T-helper 2 cell treated with Interferon-gamma antibody and Interleukin-4, amounts not matched to agents 100 ng/mL and 5 ng/mL, for 36 hours (primary cell): ENCODE measurements at regions not wholly inside any gene's neighbourhood (a gene's known extent, or its start where the extent isn't known, plus 50 kb on each side); places are given as distances from the start of the nearest gene placed in this dataset.
"Not testable (repeated sequence)": the region's sequence is repeated elsewhere in the genome, so short reads cannot be mapped to it uniquely, and the experiment has no call there.

Experiments used
- intact Hi-C: fragments of 100-400 bp; cut with micrococcal nuclease; formaldehyde crosslinking; loops from one replicate; pipeline ENCODE4 v1.15.1; 2023

GRCh38 chr20:20797521-20798310 lies 85.3 kb upstream of the RALGAPA2 start:
- intact Hi-C loops, result no loop called here

DNA sequence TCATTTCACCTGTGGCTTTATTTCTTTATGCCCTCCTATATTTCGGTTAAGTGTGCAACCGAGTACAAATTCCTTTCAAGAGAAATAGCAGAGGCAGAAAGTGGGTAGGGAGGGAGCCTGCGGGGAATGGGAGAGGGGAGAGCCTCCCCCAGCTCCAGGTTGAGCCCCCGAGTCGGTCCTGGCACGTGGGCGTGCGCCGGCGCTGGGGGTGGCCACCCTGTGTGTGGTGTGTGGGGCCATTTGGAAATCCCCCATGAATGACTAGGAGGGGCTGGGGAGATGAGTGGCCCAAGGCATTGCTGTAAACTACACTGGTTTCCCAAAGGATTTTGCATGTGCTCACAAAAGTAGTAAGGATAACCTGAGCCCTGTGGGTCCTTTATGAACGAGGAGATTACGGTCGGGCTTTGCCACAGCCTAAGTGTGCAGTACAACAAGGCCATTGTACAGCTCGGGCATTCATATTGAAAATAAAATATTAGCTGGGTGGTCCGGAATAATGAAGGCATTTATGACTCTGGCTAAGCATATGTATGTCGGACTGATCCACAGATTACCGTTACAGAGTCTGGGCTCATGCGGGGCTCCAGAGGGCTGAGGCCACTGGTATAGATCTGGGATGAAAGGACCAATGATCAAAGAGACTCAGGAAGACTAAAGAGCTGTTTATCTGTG lies 84.5 kb upstream of the RALGAPA2 start:
- intact Hi-C loops, result no loop called here

DNA sequence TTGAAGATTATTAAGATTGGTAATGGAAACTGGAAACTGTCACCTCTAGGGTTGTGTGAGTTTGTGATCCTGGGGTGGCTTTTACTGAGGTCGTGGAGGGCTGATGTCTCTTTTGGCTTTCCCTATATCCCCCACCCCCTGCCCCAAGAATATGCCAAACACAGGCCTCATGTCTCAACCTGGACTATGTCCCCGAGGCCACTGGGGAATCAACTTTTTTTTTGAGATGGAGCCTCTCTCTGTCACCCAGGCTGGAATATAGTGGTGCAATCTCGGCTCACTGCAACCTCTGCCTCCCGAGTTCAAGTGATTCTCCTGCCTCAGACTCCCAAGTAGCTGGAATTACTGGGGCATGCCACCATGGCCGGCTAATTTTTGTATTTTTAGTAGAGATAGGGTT lies 83.3 kb upstream of the RALGAPA2 start:
- intact Hi-C loops, result no loop called here

DNA sequence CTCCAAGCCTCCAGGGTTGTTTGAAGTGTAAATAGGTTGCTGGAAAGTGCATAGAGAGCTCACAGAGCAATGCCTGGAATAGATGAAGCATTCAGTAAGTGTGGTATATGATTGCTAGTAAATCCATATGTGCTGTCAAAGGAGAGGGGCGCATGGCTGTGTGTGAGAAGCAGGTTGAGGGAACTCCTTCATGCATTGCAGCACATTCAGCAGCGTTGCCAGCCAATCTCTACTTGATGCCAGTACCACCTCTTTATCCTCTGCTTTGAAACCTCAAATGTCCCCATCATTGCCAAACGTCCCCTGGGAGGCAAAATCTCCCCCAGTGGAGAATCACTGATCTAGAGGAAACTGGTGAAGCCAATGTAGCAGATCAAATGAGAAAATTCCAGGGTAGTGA lies 82.7 kb upstream of the RALGAPA2 start:
- intact Hi-C loops, result no loop called here

DNA sequence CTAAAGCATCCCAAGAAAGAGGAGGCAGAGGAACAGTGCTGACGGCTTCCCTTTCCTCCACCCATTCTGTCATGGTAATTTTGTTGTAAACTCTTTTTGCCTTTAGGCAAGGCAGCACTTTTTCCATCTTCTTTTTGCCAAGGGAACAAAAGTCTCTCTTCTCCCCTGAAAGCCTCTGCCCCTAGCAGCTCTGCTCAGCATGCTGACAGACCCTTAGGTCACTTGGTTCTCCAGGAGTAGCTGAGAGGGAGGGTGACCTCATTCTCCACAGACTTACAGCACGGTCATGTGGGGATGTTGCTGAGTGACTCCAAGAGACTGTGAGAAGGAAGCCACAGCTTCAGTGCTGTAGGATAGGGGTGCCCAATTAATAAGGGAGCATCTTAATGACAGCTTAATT lies 81.1 kb upstream of the RALGAPA2 start:
- intact Hi-C loops, result no loop called here

- intact Hi-C loops, result no loop called here
Observed at GRCh38 chr20:20791664-20792568, 79.5 kb upstream of the RALGAPA2 start.

DNA sequence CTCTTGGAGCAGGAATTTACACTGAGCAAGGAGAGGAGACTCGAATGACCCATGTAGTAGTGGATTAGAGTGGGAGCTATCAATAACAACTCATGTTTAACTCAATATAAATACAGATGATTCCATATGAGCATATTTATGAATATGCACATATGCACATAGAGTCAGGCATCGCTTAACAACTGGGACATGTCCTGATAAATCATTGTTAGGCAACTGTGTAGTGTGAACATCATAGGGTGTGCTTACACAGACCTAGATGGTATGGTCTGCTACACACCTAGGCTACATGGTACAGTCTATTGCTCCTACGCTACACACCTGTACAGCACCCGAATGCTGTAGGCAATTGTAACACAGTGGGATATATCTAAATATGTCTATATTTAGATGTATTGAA lies 75.9 kb upstream of the RALGAPA2 start:
- intact Hi-C loops, result no loop called here

DNA sequence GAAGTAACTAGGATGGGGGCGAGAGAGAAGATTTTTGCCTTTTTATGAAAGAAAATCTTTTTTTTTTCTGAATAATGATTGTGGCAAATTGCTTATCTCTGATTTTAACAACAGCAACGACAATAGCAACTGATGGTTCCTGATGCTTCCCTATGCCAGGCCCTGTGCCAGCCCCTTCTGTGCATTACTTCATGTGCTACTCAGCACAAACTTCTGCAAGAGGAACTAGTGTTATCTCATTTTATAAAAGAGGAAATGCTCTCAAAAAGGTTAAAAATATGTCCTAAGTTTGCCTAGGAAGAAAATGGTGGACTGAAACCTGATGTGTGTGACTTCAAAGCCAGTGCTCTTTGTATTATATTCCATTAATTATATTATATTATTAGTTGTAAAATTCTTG lies 74.0 kb upstream of the RALGAPA2 start:
- intact Hi-C loops, result no loop called here

DNA sequence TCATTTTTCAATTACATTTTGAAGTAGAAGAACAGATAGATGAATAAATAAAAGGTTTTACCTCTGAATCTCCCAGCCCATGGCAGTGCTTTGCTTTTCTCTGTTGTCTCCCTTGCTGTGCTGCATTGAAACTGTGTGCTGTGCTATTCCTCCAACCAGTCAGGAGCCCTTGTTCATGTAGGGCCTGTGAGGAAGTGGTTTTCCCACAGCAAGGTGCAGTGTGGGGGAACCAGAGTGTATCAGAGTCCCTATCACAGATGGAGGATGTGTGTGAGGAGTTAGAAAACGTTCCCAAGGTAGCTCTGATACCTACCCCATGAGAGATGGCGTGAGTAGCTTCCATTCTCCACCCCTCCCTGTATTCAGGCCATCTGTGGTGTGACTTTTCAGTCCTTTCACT lies 72.8 kb upstream of the RALGAPA2 start:
- intact Hi-C loops, result no loop called here

DNA sequence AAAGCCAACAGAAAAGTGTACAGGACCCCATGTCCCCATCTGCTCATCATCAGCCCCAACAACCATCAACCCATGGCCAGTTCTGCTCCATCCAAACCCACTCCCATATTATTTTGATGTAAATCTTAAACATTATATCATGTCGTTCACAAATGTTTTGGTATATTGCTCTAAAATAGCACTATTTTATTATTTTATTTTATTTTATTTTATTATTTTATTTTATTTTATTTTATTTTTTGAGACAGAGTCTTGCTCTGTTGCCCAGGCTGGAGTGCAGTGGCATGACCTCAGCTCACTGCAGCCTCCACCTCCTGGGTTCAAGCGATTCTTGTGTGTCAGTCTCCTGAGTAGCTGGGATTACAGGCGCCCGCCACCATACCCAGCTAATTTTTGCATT lies 72.0 kb upstream of the RALGAPA2 start:
- intact Hi-C loops, result not testable (repeated sequence)

DNA sequence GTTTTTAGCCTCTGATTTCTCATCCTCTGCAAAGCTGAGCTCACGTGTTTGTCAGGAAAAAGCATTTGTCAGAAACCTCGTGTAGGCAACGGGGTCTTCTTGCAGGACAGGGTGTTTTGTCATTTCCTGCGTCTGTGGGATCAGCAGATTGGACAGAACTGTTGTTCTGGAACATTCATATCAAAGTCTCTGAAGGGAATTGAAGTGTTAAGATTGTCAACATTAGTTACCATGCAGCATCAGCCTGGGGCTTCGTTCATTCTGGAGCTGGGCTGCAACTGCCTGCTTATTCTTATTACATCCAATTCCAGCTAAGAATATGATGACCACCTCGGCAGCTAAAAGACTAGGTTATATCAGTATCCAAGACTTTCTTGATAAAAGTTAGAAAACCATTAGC lies 71.0 kb upstream of the RALGAPA2 start:
- intact Hi-C loops, result no loop called here

- intact Hi-C loops, result no loop called here
Observed at GRCh38 chr20:20782755-20783154, 70.3 kb upstream of the RALGAPA2 start.

GRCh38 chr20:20782231-20782630 lies 69.8 kb upstream of the RALGAPA2 start:
- intact Hi-C loops, result no loop called here

DNA sequence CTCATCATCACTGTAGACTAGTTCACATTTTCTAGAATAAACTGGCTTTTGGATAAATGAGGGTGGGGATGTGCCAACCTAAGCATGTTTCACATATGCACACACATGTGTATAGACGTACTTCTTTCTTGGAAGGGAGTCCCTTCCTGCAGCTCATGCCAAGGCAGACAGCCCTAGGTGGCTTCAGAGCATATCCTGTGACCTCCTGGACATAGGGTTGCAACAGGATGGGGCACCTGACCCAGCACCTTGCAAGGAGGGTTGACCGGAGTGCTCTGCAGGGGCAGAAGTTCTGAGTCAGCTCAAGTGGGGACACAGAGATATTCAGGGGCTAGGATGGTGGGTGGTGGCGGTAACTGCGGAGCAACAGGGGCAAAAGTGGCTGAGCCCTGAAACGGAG lies 68.6 kb upstream of the RALGAPA2 start:
- intact Hi-C loops, result no loop called here

DNA sequence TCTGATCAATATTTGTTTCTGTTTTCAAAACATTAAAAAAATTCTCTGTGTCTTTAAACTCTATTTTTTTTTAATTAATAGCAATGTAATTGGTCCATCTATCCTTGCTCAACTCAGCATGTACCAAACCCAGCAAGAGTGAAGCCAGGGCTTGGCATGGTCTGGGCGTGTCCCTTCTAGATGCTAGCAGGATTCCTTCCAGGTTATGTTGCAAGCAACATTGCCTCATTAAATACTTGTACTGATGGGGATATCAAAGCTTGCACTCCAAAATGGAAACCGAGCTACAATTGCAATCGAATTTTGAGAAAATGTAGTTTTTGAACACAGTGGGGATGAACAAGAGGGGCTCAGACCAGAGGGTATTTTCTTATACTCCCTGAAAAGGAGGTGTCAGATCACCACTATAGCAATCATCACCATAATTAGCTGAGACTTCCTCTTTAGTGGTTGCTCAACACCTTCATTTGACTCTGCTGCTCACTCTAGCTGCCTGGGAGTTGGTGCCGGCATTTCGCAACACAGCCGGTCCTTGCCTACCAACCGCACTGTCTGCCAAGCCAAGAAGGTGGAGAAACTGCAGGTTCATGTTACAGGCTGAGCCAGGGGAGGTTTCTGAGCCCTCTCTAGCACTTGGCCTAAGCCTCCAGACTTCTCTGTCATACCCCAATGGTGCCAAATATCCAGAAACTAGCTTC lies 67.8 kb upstream of the RALGAPA2 start:
- intact Hi-C loops, result no loop called here

DNA sequence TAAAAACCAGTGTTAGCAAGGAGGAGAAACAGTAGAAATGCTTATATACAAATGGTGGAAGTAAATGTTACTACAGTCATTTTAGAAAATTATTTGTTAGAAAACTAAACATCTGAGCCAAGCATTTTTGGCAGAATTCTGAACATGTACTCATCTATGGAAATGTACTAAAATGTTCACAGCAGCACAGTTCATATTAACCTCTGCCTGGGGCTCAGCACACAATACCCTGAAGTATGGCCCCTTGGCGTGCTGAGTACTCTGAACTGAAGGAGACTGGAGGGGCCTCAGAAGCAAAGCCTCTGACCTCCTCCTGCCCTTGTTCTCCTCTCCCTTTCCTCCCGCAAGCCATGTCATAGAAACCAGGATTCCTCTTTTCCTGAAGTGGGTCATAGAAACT lies 66.2 kb upstream of the RALGAPA2 start:
- intact Hi-C loops, result no loop called here

DNA sequence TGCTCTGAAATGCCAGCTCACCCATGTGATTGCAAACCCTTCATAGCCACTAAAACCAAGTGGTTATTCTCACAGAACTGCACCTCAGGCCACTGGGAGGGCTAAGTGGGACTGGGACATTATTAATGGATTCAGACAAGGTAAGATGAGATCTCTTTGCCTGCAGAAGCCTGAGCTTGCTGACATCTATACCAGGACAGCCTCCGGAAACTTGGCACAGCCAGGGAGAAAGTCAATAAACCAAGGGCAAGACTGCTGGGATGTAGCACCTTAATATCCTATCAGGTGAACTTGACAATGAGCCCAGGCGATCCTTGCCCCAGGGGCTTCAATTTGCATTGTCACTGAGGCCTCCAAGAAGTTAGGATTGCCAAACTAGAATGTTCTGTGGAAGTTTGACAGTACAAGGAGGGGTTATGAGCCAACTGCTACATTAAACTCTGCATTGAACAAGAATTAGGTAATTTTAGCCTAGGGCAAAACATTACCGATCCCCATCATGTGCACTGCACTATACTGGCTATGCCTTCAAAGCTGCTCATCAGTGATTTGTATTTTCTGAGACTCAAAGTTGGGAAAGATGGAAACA lies 60.1 kb upstream of the RALGAPA2 start:
- intact Hi-C loops, result no loop called here

DNA sequence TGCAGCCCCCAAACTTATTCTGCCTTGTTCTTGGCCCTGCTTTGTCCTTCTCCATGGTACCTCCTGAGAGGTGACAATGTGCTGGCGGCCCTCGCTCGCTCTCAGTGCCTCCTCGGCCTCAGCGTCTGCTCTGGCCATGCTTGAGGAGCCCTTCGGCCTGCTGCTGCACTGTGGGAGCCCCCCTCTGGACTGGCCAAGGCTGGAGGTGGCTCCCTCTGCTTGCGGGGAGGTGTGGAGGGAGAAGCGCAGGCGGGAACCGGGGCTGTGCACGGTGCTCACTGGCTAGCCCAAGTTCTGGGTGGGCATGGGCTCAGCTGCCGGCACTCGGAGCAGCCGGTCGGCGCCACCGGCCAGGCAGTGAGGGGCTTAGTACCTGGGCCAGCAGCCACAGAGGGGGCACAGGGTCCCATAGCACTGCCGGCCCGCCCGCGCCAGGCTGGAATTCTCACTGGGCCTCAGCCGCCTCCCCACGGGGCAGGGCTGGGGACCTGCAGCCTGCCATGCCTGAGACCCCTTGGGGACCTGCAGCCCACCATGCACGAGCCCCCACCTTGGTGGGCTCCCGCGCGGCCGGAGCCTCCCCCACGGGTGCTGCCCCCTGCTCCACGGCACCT lies 55.9 kb upstream of the RALGAPA2 start:
- intact Hi-C loops, result no loop called here

- intact Hi-C loops, result no loop called here
Observed at GRCh38 chr20:20765696-20766365, 53.4 kb upstream of the RALGAPA2 start.

DNA sequence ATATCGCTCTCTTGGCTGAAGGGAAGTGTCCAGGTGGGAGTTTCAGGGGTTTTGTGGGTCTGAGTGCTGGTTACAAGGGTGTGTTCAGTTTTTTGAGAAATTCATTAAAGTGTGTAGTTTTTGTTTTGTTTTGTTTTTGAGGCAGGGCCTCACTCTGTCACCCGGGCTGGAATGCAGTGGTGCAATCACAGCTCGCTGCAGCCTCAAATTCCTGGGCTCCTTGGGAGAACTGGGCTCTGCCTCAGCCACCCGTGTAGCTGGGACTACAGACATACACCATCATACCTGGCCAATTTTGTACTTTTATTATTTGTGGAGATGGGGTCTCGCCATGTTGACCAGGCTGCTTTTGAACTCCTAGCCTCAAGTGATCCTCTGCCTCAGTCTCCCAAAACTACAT lies 51.2 kb upstream of the RALGAPA2 start:
- intact Hi-C loops, result no loop called here
